ENCODE measurements at regions not wholly inside any gene's neighbourhood (a gene's known extent, or its start where the extent isn't known, plus 50 kb on each side); places are given as distances from the start of the nearest gene placed in this dataset.

DNA sequence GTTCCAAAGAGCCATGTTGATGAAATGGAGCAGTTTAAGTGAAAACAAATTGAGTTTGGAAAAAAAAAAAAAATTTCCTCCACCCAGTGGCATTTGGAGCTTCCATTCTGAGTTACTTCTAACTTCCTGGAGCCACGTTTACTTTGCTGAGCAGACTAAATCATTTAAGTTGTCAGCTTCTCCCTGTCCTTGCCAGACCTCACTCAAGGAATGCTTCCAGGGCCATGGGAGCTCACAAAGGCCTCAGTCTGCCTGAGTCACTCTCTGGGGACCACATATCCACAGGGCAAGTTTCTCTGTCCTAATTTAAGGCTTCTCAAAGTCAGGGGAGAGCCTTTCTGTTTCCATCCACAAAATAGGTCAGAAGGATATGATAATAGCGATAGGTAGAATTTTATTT lies 210.3 kb upstream of the TNC start:
- CTCF ChIA-PET: no interaction called here

More for the DNA sequence above, 210.3 kb upstream of the TNC start:
- no peaks in the 10 kb centered on the region for H3K36me3 ChIP-seq (replicated peaks in 1 of 2; ENCODE audit: control insufficient read depth in 1 of 2, insufficient read depth in 2 of 2, low read length in 1 of 2)
- POLR2A ChIA-PET: no interaction called here
- TF ChIP-seq TCF12 (IDR thresholded peaks at IDR 0.05): peak; percentile 28; the same call in 1 of the 2 replicates
- peak; percentile 53; the same call in 1 of the 2 replicates for TF ChIP-seq NFIC (IDR thresholded peaks at IDR 0.05; ENCODE audit: borderline replicate concordance)
- TF ChIP-seq USF2 (IDR thresholded peaks at IDR 0.05; ENCODE audit: borderline replicate concordance, low read depth, low read length): no peak
- TF ChIP-seq CHD2 (IDR thresholded peaks at IDR 0.05; ENCODE audit: low read length, partially characterized antibody): no peak
- no peak for TF ChIP-seq SMC3 (IDR thresholded peaks at IDR 0.05; ENCODE audit: low read depth, low read length)
- TF ChIP-seq, protein P1, sequence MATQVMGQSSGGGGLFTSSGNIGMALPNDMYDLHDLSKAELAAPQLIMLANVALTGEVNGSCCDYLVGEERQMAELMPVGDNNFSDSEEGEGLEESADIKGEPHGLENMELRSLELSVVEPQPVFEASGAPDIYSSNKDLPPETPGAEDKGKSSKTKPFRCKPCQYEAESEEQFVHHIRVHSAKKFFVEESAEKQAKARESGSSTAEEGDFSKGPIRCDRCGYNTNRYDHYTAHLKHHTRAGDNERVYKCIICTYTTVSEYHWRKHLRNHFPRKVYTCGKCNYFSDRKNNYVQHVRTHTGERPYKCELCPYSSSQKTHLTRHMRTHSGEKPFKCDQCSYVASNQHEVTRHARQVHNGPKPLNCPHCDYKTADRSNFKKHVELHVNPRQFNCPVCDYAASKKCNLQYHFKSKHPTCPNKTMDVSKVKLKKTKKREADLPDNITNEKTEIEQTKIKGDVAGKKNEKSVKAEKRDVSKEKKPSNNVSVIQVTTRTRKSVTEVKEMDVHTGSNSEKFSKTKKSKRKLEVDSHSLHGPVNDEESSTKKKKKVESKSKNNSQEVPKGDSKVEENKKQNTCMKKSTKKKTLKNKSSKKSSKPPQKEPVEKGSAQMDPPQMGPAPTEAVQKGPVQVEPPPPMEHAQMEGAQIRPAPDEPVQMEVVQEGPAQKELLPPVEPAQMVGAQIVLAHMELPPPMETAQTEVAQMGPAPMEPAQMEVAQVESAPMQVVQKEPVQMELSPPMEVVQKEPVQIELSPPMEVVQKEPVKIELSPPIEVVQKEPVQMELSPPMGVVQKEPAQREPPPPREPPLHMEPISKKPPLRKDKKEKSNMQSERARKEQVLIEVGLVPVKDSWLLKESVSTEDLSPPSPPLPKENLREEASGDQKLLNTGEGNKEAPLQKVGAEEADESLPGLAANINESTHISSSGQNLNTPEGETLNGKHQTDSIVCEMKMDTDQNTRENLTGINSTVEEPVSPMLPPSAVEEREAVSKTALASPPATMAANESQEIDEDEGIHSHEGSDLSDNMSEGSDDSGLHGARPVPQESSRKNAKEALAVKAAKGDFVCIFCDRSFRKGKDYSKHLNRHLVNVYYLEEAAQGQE (IDR thresholded peaks at IDR 0.05; ENCODE audit: low read depth, low read length): no peak
- TF ChIP-seq PBX3 (IDR thresholded peaks at IDR 0.05): peak; percentile 67
- 0 out of 2 replicates have a peak, but pooled peaks have one; percentile 17 for TF ChIP-seq MAX (IDR thresholded peaks at IDR 0.05; ENCODE audit: low read depth)
- peak; percentile 11; the same call in 1 of the 2 replicates for TF ChIP-seq FOSL2 (IDR thresholded peaks at IDR 0.05; ENCODE audit: borderline replicate concordance, low read depth)
- DNase-seq: no peak
- H3K79me2 ChIP-seq (ENCODE audit: insufficient read depth): no peaks in the 10 kb centered on the region
- H3K27me3 ChIP-seq (ENCODE audit: insufficient read depth): no peaks in the 10 kb centered on the region
- peak overlapping the region; percentile 6 to 58; a peak in 2 of 4 replicates for H3K27ac ChIP-seq (ENCODE audit: low read depth in 2 of 2, low read length in 1 of 2)
- peak overlapping the region; percentile 15; the same call in 1 of the 2 replicates for H3K4me2 ChIP-seq
- H3K4me3 ChIP-seq (ENCODE audit: low read depth in 2 of 2, low read length in 1 of 2): no peak overlapping the region
- H4K20me1 ChIP-seq (ENCODE audit: insufficient read depth): no peaks in the 10 kb centered on the region
- no peaks in the 10 kb centered on the region for H3K9me3 ChIP-seq
- peaks cover 5% of the 10 kb centered on the region for H3F3A ChIP-seq (replicated peaks; ENCODE audit: insufficient read depth)
- no peaks in the 10 kb centered on the region for H3K9me2 ChIP-seq
- H3K9ac ChIP-seq: no peak overlapping the region
- H2AFZ ChIP-seq (ENCODE audit: low read depth): no peak overlapping the region
- peaks cover 0 to 15% of the 10 kb centered on the region in 2 experiments; a peak in 1 of 4 replicates for H3K4me1 ChIP-seq (ENCODE audit: control insufficient read depth in 1 of 2, insufficient read depth in 2 of 2, low read depth in 1 of 2, low read length in 1 of 2)
- WGBS (ENCODE audit: low lambda C conversion rate): 58% methylated on average over 2 of the region's 2 CpGs

All from SK-N-SH (cell line).